Dedifferentiated amniotic fluid mesenchymal stem cell (primary cell): ENCODE measurements at regions not wholly inside any gene's neighbourhood (a gene's known extent, or its start where the extent isn't known, plus 50 kb on each side); places are given as distances from the start of the nearest gene placed in this dataset.
A peak's percentile ranks its signal among the peaks of the same experiment; 100 is the strongest.
"Not testable (repeated sequence)": the region's sequence is repeated elsewhere in the genome, so short reads cannot be mapped to it uniquely, and the experiment has no call there.

ENCODE experiments used
- DNase-seq: peaks from one replicate; pipeline ENCODE4 v3.0.0-alpha.2; 2016; ENCODE audit errors: extremely low spot score

DNA sequence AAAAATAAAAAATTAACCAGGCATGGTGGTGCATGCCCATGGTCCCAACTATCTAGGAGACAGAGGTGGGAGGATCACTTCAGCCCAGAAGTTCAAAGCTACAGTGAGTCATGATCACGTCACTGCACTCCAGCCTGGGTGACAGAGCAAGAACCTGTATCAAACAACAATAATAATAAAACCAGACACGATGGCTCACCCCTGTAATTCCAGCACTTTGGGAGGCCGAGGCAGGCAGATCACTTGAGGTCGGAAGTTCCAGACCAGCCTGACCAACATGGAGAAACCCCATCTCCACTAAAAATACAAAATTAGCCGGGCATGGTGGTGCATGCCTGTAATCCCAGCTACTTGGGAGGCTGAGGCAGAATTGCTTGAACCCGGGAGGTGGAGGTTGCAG, 159.4 kb downstream of the SKIDA1 start:
- DNase-seq: not testable (repeated sequence)

DNA sequence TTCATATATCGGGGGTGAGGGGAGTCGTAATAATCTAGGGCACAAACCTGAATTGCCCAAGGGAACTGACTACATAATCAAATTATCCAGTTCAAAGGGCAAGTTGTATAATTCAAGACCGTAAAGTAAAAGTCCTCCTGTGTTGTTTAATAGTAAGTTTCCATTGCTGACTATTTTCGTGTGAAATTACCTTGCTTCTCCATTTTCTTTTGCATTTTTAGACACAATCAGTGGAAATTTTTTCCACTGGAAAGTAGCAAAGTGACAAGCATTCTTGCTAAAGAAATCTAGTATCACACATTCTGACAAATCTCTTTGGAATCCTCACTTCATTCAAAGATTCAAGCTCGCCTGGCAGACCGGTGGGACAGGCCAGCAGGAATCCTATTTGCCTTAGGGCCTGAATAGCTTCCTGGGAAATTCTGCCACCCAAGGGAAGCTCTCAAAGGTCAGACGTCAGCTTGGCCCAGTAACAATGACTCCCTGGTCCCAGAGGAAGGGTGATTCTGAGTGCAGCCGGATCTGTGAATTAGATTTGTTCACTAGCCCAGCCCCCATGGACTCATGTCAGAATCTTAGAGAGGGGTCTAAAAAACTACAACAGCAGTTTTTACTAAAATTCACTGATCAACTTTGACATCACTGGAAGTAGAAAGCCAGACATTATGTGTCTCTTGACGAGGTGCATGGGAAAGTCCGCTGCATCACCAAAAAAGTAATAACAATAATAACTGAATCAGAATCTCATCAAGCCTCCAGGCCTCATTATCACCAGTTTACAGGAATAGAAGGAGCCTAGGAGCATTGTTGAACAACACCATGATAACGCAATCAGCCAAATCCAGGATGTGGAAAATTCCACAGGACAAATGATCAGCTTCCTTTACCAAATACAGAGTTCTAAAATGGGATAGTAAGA, 161.0 kb downstream of the SKIDA1 start:
- DNase-seq: peak; percentile 80

DNA sequence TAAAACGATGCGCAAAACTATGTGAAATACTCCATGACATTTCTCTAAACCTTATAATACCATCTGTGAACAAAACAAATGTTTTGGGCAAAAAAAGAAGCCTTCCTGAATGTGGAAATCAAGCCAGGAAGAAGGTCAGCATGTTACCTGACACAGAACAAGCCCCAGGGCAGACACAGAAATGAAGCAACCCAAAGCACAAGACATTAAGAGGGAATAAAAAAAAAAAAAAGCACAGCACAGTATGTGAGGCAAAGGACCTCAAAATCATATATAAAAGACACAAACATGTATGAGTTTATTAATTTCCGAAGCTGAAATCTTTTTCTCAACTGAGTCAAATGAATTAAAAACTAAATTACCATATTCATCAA, 161.8 kb downstream of the SKIDA1 start:
- no peak for DNase-seq

DNA sequence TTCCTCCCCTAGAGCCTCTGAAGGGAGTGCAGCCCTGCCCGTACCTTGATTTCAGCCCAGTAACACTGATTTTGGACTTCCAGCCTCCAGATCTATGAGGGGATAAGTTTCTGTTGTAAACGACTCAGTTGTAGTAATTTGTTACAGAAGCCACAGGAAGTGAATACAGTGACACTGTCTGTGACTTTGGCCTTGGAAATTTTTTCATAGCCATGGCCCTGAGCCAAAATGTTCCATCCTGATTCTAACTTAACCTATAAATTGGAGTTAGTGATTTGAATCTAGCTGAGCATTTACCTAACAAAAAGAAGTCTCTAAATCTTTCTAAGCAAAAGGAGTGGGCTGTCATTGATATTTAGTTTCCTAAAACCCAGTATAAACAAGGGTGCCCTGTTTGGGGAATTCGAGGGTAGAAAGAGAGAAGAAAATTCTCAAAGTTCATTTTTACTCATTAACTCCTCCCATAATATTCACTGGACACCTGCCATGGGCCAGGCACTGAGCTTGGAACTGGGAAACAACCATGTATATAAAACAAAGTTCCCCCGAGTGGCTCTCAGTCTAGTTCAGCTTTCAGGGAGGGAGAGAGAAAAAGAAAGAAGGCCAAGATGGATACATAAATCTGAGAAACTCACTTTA, 162.3 kb downstream of the SKIDA1 start:
- DNase-seq: no peak

DNA sequence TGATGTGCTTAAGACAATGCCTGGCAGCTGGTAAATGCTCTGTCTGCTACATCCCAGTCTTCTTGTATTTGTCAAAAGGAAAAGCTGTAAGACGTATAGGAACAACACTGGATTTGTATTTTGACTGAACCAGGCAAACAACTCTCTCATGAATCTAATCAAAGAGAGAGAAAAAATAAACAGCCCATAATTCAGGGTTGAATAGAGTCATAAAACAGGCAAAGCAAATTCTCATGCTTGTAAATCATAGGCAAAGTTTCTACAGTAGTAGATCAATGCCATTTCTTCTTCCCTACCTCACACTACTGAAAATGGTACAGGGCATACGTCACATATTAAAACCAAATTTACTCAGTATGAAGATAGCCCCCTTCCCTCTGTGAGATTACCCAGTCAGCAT, 166.3 kb downstream of the SKIDA1 start:
- DNase-seq: no peak

DNA sequence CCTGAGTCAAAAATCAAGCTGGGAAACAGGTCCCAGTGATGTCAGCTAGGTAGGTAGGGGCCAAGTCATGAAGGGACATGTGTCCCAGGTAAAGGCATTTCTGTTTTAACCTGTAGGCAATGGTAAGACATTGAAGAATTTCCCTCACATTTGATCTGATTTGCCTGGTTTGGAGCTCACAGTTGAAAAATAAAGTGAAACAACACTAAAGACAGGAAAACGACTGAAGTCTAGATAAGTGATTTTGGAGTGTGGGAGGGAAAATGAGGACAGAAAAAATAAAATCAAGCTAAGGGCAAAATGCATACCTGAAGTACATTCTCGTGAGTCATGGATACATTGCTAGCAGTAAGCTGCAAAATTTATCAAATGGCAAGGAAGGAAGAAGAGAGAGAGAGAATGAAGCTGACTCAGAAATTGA, 169.9 kb downstream of the SKIDA1 start:
- peak; percentile 26 for DNase-seq

DNA sequence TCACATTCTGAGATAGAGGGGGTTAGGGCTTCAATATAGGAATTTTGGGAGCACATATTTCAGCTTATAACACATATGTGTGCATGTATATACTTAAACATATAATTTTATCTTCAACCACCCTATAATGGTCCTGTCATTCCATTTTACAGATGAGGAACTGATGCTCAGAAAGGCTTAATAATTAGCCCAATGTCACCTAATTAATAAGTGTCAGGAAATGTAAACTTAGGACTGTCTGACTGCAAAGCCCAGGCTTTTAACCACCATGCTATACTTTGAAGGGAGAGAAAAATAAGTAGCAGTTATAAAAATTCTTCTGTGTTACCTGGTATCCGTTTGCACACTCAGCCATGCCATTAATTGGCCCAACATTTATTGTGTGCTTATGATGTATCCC, 172.6 kb downstream of the SKIDA1 start:
- DNase-seq: no peak

DNA sequence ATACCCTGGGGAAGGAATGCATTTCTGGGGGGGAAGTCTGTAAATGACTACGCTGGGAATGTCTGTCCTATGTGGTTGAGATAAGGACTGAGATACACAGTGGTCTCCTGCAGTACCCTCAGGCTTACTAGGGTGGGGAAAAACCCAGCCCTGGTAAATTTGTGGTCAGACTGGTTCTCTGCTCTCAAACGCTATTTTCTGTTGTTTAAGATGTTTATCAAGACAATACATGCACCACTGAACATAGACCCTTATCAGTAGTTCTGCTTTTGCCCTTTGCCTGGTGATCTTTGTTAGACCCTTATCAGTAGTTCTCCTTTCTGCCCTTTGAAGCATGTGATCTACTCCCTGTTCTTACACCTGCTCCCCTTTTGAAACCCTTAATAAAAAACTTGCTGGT, 173.9 kb downstream of the SKIDA1 start:
- not testable (repeated sequence) for DNase-seq

DNA sequence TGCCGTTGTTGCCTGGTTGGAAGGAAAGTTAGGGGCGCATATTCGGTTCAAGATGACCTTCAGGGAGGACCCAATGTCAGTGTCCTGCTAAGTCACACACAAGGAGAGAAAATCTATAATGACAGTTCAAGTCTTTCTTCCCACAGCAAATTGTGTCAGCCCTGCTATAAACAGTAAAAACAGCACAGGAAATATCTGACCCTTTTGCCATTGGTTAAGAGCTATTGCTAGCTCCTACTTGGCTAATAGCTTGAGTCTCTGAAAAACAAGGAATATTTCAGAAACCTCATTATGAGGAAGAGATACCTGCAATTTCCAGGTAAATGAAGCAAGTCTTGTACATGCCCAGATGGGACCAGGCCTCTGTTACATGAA, 175.6 kb downstream of the SKIDA1 start:
- no peak for DNase-seq

DNA sequence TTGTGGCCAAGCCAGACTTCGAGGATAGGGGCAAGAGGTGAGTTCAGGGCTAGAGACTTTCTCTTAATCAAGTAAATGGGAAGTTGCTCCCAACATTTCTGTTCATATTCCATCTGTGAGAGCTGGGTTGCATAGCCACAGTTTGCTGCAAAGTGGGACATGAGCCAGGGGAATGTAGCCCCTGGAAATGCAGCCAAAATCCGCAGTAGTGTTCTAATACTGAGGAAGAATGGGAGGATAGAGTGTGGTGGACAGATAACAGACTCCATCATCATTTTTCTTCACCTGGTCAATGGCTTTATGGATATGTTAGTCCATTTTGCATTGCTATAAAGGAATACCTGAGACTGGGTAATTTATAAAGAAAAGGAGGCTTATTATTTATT, 177.7 kb downstream of the SKIDA1 start:
- DNase-seq: no peak

DNA sequence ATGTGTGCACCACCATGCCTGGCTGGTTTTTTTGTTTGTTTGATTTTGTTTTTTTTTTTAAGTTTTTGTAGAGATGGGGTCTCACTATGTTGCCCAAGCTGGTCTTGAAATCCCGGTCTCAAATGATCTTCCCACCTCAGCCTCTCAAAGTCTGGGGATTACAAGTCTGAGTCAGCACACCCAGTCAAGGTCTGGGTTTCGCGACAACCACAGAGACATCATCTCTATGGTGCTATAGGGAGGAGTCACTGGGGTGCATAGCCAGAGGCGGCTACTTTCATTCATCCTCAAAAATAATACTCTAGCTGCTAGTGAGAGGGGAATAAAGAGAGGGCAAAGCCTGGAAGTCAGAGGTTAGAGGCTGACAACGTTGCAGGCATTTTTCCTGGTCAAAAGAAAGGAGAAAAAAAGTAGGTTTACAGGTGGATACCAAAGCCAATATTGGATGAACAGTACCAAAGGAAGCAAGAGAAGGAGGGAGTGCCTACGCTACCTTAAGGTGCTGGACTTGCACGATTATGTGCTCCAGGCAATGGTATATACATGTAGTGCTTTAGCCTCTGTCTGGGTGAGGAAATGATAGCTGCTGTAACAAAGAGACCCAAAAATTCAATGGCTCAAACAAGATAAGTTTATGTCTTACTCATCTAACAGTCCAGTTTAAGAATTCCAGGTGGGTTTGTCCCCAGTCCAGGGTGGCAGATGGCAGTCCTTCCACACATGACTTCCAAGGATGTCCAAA, 178.3 kb downstream of the SKIDA1 start:
- DNase-seq: no peak

DNA sequence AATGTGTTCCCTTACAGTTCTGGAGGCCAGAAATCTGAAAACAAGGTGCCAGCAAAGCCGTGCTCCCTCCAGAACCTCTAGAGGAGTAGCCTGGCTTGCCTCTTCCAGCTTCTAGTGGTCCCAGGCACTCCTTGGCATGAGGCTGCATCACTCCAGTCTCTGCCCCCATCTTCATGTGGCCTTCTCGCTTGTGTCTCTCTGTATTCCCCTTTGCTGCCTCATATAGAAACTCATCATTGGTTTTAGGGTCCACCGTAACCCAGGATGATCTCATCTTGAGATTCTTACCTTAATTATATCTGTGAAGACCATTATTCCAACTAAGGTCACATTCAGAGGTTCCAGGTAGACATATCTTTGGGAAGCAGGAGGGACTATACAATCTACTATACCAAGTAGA, 182.4 kb downstream of the SKIDA1 start:
- no peak for DNase-seq

DNA sequence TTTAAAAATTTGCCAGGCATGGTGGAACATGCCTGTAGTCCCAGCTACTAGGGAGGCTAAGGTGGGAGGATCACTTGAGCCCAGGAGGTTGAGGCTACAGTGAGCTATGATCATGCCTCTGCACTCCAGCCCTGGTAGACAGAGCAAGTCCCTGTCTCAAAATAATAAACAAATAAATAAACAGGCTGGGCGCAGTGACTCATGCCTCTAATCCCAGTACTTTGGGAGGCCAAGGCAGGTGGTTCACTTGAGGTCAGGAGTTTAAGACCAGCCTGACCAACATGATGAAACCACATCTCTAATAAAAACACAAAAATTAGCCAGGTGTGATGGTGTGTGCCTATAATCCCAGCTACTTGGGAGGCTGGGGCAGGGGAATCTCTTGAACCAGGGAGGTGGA, 183.0 kb downstream of the SKIDA1 start:
- DNase-seq: not testable (repeated sequence)

DNA sequence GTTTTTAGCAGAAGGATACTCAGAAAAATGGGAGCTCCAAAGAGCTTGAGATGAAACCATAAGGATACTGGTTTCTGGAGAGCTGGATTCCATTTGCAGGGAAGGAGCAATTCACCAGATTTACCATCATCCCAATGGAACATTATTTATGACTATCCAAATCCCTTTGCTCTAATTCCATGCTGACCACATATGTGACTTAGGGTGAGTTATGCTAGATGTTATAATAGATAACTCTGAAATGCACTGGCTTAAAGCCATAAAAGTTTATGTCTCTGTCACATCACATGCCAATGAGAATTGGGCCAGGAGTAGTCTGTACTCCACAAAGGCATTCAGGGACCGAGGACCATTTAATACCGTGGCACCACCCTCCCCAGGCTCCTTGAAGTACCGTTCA, 185.2 kb downstream of the SKIDA1 start:
- DNase-seq: no peak

DNA sequence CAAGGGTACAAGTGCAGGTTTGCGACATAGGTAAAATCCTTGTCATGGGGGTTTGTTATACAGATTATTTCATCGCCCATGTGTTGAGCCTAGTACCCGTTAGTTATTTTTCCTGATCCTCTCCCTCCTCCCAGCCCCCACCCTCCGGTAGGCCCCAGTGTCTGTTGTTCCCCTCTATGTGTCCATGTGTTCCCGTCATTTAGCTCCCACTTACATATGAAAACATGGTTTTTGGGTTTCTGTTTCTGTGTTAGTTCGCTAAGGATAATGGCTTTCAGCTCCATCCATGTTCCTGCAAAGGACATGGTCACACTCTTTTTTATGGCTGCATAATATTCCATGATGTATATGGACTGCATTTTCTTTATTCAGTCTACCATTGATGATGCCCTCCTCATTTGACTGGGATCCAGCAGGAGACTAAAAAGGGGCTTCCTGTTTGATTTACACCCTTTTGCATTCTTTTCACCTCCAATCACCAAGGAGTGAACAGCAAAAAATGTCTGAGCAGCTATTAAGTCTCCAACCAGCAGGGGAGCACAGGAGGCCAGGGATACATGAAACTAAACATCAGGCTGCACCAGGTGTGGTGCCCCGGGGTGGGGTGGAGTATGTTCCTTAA, 188.2 kb downstream of the SKIDA1 start:
- no peak for DNase-seq

DNA sequence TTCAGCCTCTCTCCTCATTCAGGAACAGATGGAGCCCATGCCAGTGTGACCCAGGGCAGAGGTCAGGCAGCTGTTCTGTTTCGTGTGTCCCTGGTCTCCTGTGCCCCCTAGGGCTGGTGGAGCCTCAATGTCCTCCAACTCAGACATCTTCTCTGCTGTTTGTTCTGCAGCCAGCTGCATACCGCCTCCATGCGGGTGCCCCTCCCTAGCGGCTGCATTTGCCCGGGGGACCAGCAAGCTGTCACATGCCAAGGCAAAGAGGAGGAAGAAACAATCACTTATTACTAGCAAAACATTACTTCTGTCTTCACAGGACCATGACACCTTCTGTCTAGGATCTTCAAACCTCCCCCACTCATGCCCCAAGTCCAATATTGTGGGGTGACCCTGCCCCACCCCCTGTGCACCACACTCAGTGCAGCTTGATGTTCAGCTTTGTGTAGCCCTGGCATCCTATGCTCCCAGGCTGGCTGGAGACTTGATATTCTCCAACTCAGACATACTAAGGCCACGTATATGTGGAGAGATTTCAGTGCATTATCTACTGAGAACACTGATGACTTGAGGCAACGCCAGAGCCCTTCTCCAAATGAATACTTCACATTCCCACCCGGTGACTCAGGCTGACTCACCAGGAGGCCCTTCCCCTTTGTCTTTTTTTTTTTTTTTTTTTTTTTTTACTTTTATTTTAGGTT, 188.9 kb downstream of the SKIDA1 start:
- peak; percentile 76 for DNase-seq

DNA sequence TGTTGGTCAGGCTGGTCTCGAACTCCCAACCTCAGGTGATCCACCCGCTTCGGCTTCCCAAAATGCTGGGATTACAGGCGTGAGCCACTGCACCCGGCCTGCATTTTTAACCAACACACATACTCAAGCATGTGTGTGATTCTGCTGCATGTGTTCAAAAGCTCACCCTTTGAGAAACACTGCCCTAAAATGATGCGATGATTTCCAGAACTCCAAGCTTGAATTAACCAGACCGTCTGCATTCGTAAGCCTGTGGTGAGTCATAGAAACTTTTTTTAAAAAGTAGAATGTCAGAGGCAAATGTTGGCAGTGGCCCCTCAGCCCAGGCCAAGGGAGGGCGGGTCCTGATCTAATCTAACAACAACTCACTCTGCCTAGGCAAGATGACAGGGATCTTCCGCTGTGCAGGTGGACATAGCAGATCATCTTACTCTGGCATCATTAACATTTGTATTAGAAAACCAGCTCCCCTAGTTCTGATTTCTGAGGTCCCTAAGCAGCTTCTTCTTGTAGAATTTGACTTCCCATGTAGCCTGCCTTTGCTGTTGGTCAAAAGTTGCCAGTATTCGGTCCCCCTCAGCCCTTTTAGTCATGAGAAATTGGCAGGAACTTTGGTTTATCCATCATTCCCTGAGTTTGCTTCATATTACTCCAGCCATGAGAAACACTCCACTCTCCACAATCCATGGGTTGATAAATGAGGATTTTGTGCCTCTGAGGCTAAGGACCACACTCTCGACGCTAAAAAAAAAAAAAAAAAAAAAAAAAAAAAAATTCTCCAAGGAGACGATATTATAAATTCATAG, 190.4 kb downstream of the SKIDA1 start:
- peak; percentile 77 for DNase-seq

DNA sequence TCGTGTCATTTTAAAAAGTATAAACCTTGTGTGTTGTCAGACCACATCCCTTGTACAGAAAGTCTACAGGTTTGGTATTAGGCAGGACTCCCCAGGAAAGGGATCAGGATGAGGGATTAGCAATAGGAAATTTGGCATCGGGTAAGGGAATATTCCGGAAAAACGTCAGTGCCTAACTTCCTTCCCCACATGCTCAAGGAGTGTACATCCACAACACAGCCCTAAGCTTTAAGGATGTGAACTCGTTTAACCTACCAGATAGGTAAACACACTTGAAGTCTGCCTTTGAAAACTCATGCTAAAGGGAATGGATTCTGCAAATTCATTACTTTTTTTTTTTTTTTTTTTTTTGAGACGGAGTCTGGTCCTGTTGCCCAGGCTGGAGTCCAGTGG, 194.9 kb downstream of the SKIDA1 start:
- DNase-seq: no peak

DNA sequence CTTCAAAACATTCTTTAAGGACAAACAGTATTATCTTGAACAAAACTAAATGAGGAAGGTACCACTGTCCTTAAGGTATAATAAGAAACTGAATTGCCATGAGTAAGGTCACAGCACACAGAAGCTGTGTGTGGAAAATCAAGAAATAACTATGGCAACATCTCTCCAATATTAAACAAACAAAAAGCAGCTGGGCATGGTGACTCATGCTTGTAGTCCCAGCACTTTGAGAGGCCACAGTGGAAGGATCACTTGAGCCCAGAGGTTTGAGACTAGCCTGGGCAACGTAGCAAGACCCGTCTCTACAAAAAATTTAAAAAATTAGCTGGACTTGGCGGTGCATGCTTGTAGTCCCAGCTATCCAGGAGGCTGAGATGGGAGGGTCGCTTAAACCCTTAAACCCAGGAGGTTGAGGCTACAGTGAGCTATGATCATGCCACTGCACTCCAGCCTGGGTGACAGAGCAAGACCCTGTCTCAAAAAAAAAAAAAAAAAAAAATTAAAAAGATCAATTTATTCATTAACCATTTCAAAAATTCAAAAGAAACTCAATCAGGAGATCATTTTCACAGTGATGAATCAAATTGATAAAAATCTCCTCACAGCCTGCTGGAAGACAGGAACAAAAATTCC, 195.4 kb downstream of the SKIDA1 start:
- peak; percentile 86 for DNase-seq

DNA sequence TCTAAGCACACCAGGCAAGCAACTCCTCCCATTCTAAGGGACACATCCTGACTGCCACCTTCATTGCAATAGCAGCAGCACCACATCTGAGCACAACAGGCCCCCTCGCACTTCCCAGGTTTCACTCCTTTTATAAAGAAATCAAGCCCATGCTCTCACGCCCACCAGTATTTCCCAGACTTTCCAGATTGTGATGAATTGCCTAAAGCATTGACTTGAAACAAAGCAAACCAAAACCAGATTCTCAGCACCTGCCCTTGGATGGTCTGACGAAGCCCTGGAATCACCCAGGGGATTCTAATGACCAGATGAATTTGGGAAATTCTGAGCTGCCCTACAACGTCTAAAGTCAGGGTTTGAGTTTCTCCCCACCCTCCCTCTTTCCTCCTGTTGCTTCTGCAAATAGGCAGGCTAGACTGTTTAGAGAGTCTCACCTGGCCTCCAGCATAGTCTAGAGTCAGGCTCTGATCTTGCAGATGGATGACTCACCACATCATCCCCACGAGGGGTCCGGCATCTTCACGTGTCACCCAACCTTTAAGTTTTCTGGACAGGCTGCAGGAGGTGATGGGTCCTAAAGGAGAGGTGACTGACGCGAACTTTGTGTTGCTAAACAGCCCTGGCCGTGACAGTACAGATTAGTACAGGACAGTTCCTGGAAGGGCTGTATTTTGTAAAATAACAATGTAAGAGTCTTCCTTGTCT, 198.0 kb downstream of the SKIDA1 start:
- DNase-seq: no peak
